Upper lobe of left lung (tissue), 4 donors: ENCODE measurements at regions not wholly inside any gene's neighbourhood (a gene's known extent, or its start where the extent isn't known, plus 50 kb on each side); places are given as distances from the start of the nearest gene placed in this dataset.

Experiments used
- EP300 ChIP-seq, 4 donors: sonication (generic); formaldehyde crosslinking; IDR thresholded peaks; one replicate each; pipeline ENCODE4 v1.5.1; 2017; ENCODE audit warnings: antibody characterized with exemption in 4 of 4, control low read depth in 2 of 4
- POLR2A ChIP-seq, 4 donors: fragments of 450-650 bp; IDR thresholded peaks; one replicate each; pipeline ENCODE4 v1.5.1; 2016 to 2017; ENCODE audit warnings: antibody characterized with exemption in 4 of 4, mild to moderate bottlenecking in 2 of 4
- POLR2AphosphoS5 ChIP-seq, 2 donors: sonication (generic); formaldehyde crosslinking; IDR thresholded peaks; one replicate each; pipeline ENCODE4 v1.5.1; 2017; ENCODE audit warnings: antibody characterized with exemption in 2 of 2
- TF ChIP-seq, protein P1 (sequence below), 6 experiments: fragments of 450-650 bp in 4 of 6; fragments of 200-600 bp in 2 of 6; sonication (generic) in 2 of 6; IDR thresholded peaks; one replicate each; pipeline ENCODE4 v1.5.1; 2016 to 2019; ENCODE audit warnings: antibody characterized with exemption in 6 of 6

GRCh38 chr9:88723751-88724150 lies 188.8 kb downstream of the NXNL2 start:
- TF ChIP-seq, protein P1, sequence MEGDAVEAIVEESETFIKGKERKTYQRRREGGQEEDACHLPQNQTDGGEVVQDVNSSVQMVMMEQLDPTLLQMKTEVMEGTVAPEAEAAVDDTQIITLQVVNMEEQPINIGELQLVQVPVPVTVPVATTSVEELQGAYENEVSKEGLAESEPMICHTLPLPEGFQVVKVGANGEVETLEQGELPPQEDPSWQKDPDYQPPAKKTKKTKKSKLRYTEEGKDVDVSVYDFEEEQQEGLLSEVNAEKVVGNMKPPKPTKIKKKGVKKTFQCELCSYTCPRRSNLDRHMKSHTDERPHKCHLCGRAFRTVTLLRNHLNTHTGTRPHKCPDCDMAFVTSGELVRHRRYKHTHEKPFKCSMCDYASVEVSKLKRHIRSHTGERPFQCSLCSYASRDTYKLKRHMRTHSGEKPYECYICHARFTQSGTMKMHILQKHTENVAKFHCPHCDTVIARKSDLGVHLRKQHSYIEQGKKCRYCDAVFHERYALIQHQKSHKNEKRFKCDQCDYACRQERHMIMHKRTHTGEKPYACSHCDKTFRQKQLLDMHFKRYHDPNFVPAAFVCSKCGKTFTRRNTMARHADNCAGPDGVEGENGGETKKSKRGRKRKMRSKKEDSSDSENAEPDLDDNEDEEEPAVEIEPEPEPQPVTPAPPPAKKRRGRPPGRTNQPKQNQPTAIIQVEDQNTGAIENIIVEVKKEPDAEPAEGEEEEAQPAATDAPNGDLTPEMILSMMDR (IDR thresholded peaks at IDR 0.05): no peak
- TF ChIP-seq EP300 (IDR thresholded peaks at IDR 0.05) (no peak), POLR2A (IDR thresholded peaks at IDR 0.05) (no peak), POLR2AphosphoS5 (IDR thresholded peaks at IDR 0.05) (no peak)
